ENCODE measurements at regions not wholly inside any gene's neighbourhood (a gene's known extent, or its start where the extent isn't known, plus 50 kb on each side); places are given as distances from the start of the nearest gene placed in this dataset.
A peak's percentile ranks its signal among the peaks of the same experiment; 100 is the strongest.

DNA sequence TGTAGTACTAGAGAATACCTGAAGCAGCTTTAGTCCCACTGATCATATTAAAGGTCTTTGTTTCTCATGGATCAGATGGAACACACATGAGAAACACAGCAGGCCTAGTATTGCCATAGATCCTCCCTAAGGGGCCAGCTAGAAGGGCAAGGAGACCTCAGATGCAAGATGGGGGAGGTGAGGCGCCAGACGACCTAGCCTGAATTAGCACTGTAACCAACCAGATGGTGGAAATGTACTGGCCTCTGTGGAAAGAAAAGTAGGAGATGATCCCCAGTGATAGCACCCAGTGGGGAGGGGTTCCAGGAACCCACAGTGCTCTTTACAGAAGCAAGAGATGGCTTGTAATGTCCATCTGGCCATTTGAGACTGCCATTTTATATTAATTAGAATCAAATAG lies 138.2 kb upstream of the ZNF385D start (continued):
- no peak for TF ChIP-seq GLIS3 (CRISPR knock-in tag; IDR thresholded peaks at IDR 0.05)
- TF ChIP-seq OSR1 (CRISPR knock-in tag; IDR thresholded peaks at IDR 0.05) = no peak
- TF ChIP-seq TCF4 (CRISPR knock-in tag; IDR thresholded peaks at IDR 0.05; ENCODE audit: borderline replicate concordance) = no peak
- no peak for TF ChIP-seq ZNF565 (CRISPR knock-in tag; conservative IDR thresholded peaks at IDR 0.05; ENCODE audit: low read depth)
- TF ChIP-seq, protein P1, sequence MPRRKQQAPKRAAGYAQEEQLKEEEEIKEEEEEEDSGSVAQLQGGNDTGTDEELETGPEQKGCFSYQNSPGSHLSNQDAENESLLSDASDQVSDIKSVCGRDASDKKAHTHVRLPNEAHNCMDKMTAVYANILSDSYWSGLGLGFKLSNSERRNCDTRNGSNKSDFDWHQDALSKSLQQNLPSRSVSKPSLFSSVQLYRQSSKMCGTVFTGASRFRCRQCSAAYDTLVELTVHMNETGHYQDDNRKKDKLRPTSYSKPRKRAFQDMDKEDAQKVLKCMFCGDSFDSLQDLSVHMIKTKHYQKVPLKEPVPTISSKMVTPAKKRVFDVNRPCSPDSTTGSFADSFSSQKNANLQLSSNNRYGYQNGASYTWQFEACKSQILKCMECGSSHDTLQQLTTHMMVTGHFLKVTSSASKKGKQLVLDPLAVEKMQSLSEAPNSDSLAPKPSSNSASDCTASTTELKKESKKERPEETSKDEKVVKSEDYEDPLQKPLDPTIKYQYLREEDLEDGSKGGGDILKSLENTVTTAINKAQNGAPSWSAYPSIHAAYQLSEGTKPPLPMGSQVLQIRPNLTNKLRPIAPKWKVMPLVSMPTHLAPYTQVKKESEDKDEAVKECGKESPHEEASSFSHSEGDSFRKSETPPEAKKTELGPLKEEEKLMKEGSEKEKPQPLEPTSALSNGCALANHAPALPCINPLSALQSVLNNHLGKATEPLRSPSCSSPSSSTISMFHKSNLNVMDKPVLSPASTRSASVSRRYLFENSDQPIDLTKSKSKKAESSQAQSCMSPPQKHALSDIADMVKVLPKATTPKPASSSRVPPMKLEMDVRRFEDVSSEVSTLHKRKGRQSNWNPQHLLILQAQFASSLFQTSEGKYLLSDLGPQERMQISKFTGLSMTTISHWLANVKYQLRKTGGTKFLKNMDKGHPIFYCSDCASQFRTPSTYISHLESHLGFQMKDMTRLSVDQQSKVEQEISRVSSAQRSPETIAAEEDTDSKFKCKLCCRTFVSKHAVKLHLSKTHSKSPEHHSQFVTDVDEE (CRISPR knock-in tag; IDR thresholded peaks at IDR 0.05) = no peak
- no peak for TF ChIP-seq PPARA (CRISPR knock-in tag; IDR thresholded peaks at IDR 0.05; ENCODE audit: borderline replicate concordance)
- TF ChIP-seq, protein P2, sequence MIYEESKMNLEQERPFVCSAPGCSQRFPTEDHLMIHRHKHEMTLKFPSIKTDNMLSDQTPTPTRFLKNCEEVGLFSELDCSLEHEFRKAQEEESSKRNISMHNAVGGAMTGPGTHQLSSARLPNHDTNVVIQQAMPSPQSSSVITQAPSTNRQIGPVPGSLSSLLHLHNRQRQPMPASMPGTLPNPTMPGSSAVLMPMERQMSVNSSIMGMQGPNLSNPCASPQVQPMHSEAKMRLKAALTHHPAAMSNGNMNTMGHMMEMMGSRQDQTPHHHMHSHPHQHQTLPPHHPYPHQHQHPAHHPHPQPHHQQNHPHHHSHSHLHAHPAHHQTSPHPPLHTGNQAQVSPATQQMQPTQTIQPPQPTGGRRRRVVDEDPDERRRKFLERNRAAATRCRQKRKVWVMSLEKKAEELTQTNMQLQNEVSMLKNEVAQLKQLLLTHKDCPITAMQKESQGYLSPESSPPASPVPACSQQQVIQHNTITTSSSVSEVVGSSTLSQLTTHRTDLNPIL (CRISPR knock-in tag; IDR thresholded peaks at IDR 0.05; ENCODE audit: low read depth) = no peak
- no peak for TF ChIP-seq ZNF8 (CRISPR knock-in tag; IDR thresholded peaks at IDR 0.05)

DNA sequence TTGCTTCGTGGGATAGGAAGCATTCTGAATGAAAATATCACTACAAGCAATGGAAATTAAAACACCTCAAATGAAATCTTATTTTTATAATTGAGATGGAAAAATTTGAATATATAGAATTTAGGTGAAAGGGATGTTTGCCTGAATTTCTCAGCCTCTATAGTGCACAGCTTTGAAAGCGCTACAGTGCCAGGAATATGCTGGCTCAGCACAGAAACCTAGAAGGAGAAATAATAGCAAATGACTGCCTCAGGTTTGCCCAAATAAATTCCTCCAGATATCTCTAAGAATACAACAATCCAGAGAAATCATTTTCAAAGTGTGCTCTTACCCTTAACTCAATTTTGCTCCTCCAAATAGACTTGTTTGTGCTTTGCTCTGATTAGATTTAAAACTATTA lies 141.1 kb upstream of the ZNF385D start:
- no peak for ATAC-seq
- TF ChIP-seq, protein P1 (CRISPR knock-in tag; IDR thresholded peaks at IDR 0.05) = no peak
- TF ChIP-seq ESRRG (CRISPR knock-in tag; IDR thresholded peaks at IDR 0.05) = no peak
- no peak for TF ChIP-seq ISL1 (CRISPR knock-in tag; IDR thresholded peaks at IDR 0.05)

DNA sequence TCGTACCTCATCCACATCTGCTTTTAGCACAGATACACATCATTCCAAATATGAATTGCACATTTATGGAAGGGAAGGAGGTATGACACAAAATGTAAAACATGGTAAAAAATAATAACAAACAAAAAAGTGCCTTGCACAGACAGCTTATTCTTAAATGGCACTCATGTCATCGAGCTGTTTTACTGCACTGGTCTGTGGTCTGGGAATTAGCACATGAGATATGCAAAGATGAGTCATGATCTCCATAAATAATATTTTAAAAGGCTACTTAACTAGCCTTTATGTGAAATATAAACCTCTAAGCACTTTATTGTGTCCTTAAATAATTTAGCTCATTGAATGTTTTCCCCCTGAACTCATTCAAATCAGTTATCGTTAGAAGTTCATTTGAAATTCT lies 142.2 kb upstream of the ZNF385D start:
- ATAC-seq = peak; percentile 51; the same call in 2 of the 3 replicates
- TF ChIP-seq ZC3H10 (CRISPR knock-in tag; IDR thresholded peaks at IDR 0.05) = no peak
- no peak for TF ChIP-seq SNAI2 (CRISPR knock-in tag; IDR thresholded peaks at IDR 0.05)
- TF ChIP-seq ZNF8 (CRISPR knock-in tag; IDR thresholded peaks at IDR 0.05) = no peak
- no peak for TF ChIP-seq GLIS3 (CRISPR knock-in tag; IDR thresholded peaks at IDR 0.05)
- no peak for TF ChIP-seq TOX (CRISPR knock-in tag; IDR thresholded peaks at IDR 0.05; ENCODE audit: borderline replicate concordance)
- TF ChIP-seq ARNTL (CRISPR knock-in tag; IDR thresholded peaks at IDR 0.05; ENCODE audit: borderline replicate concordance, low read depth) = no peak
- no peak for TF ChIP-seq OSR1 (CRISPR knock-in tag; IDR thresholded peaks at IDR 0.05)
- no peak for TF ChIP-seq ZFP3 (CRISPR knock-in tag; IDR thresholded peaks at IDR 0.05)

DNA sequence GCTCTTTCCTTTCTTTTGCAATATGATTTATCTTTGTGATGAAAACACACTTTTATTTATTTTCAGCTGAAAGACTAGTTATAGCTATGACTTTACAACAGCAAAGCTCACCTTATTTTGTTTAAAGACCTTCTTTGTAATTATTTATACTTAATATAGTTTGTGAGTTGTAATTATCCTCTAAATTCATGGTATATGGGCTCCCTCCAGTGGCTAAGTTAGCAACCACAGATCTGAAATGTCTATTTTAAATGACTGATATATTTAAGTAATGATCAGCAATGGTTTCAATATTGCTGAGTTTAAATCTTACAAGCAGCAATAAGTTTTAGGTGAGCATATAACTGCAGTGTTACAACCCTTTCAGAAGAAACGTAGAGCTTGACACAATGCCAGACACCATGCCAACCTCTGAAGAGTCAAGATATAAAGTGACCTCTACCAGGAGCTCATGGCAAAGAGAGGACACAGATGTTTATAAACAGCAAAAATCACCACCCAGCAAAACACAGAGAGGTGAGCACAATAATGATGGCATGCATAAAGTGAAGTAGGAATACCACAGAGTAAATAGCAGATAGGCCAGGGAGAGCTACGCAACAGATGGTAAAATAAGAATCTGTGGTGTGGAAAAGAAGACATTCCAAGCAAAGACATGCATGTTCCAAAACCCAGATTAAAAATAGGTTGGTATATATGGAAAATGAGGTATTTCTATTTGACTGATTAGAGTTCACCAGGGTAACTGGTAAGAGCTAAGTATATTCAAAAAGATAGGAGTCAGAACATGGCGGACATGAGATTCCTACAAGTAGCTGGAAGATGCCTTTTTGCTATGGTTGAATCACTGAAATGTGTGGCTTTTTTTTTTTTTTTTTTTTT lies 143.7 kb upstream of the ZNF385D start:
- peak; percentile 63; the same call in 2 of the 3 replicates for ATAC-seq
- TF ChIP-seq ISL1 (CRISPR knock-in tag; IDR thresholded peaks at IDR 0.05) = no peak
- no peak for TF ChIP-seq OSR1 (CRISPR knock-in tag; IDR thresholded peaks at IDR 0.05)
- no peak for TF ChIP-seq BACH2 (CRISPR knock-in tag; IDR thresholded peaks at IDR 0.05; ENCODE audit: borderline replicate concordance)
- TF ChIP-seq CSDC2 (CRISPR knock-in tag; IDR thresholded peaks at IDR 0.05) = no peak
- no peak for TF ChIP-seq ARNTL (CRISPR knock-in tag; IDR thresholded peaks at IDR 0.05; ENCODE audit: borderline replicate concordance, low read depth)
- no peak for TF ChIP-seq RARB (CRISPR knock-in tag; IDR thresholded peaks at IDR 0.05)
- TF ChIP-seq, protein P2 (CRISPR knock-in tag; IDR thresholded peaks at IDR 0.05; ENCODE audit: low read depth) = no peak
- no peak for TF ChIP-seq ZNF70 (CRISPR knock-in tag; IDR thresholded peaks at IDR 0.05)
- TF ChIP-seq, protein P3, sequence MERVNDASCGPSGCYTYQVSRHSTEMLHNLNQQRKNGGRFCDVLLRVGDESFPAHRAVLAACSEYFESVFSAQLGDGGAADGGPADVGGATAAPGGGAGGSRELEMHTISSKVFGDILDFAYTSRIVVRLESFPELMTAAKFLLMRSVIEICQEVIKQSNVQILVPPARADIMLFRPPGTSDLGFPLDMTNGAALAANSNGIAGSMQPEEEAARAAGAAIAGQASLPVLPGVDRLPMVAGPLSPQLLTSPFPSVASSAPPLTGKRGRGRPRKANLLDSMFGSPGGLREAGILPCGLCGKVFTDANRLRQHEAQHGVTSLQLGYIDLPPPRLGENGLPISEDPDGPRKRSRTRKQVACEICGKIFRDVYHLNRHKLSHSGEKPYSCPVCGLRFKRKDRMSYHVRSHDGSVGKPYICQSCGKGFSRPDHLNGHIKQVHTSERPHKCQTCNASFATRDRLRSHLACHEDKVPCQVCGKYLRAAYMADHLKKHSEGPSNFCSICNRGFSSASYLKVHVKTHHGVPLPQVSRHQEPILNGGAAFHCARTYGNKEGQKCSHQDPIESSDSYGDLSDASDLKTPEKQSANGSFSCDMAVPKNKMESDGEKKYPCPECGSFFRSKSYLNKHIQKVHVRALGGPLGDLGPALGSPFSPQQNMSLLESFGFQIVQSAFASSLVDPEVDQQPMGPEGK (CRISPR knock-in tag; IDR thresholded peaks at IDR 0.05; ENCODE audit: borderline replicate concordance) = no peak
- TF ChIP-seq TOX (CRISPR knock-in tag; IDR thresholded peaks at IDR 0.05; ENCODE audit: borderline replicate concordance) = no peak
- TF ChIP-seq, protein P4, sequence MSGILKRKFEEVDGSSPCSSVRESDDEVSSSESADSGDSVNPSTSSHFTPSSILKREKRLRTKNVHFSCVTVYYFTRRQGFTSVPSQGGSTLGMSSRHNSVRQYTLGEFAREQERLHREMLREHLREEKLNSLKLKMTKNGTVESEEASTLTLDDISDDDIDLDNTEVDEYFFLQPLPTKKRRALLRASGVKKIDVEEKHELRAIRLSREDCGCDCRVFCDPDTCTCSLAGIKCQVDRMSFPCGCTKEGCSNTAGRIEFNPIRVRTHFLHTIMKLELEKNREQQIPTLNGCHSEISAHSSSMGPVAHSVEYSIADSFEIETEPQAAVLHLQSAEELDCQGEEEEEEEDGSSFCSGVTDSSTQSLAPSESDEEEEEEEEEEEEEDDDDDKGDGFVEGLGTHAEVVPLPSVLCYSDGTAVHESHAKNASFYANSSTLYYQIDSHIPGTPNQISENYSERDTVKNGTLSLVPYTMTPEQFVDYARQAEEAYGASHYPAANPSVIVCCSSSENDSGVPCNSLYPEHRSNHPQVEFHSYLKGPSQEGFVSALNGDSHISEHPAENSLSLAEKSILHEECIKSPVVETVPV (CRISPR knock-in tag; IDR thresholded peaks at IDR 0.05) = no peak
- TF ChIP-seq ZNF565 (CRISPR knock-in tag; conservative IDR thresholded peaks at IDR 0.05; ENCODE audit: low read depth) = no peak
- no peak for TF ChIP-seq TCF4 (CRISPR knock-in tag; IDR thresholded peaks at IDR 0.05; ENCODE audit: borderline replicate concordance)

Measured in SK-N-SH treated with all-trans-retinoic acid at 6 μM for 48 hours (cell line).